Osteoblast (primary cell): ENCODE measurements at regions not wholly inside any gene's neighbourhood (a gene's known extent, or its start where the extent isn't known, plus 50 kb on each side); places are given as distances from the start of the nearest gene placed in this dataset.

ENCODE experiments used
- DNase-seq: peaks from one replicate; pipeline ENCODE4 v3.0.0; 2011; ENCODE audit warnings: low spot score, mixed read lengths; ENCODE audit not compliant: insufficient read length; ENCODE audit errors: missing footprints
- H2AFZ ChIP-seq: 2 replicates; pipeline ENCODE4 v1.6.0; 2011; ENCODE audit warnings: mild to moderate bottlenecking, low read length
- H3K27ac ChIP-seq: 2 replicates; pipeline ENCODE4 v1.5.1; 2011; ENCODE audit warnings: mild to moderate bottlenecking, low read depth, low read length, moderate library complexity
- H3K27me3 ChIP-seq: 2 replicates; pipeline ENCODE4 v1.6.0; 2012; ENCODE audit warnings: mild to moderate bottlenecking, control low read depth, inconsistent platforms, low read length, moderate library complexity; ENCODE audit not compliant: insufficient read depth
- H3K36me3 ChIP-seq: 2 replicates; pipeline ENCODE4 v1.5.1; 2011; ENCODE audit warnings: mild to moderate bottlenecking, low read length, control low read depth, moderate library complexity; ENCODE audit not compliant: insufficient read depth
- H3K4me1 ChIP-seq: 2 replicates; pipeline ENCODE4 v1.5.1; 2011; ENCODE audit warnings: mild to moderate bottlenecking, low read length, control low read depth, moderate library complexity; ENCODE audit not compliant: insufficient read depth
- H3K4me2 ChIP-seq: 2 replicates; pipeline ENCODE4 v1.6.0; 2011; ENCODE audit warnings: mild to moderate bottlenecking, low read length; ENCODE audit not compliant: insufficient read depth
- H3K4me3 ChIP-seq: fragments of 200-600 bp; sonication (generic); 3 replicates; pipeline ENCODE4 v1.5.1; 2012; ENCODE audit warnings: mild to moderate bottlenecking, low read length, inconsistent platforms; ENCODE audit not compliant: insufficient read depth
- H3K79me2 ChIP-seq: 2 replicates; pipeline ENCODE4 v1.6.0; 2012; ENCODE audit warnings: mild to moderate bottlenecking, low read length, control low read depth, inconsistent platforms; ENCODE audit not compliant: insufficient read depth
- H3K9me3 ChIP-seq: 2 replicates; pipeline ENCODE4 v1.5.1; 2011; ENCODE audit warnings: low read depth, low read length, control low read depth
- H4K20me1 ChIP-seq: 2 replicates; pipeline ENCODE4 v1.6.0; 2012; ENCODE audit warnings: mild to moderate bottlenecking, low read length, control low read depth; ENCODE audit not compliant: insufficient read depth
- CTCF ChIP-seq: IDR thresholded peaks from 2 replicates; pipeline ENCODE4 v1.5.1; 2011; ENCODE audit warnings: mild to moderate bottlenecking, low read depth, low read length, moderate library complexity; ENCODE audit errors: extremely low read depth

GRCh38 chr7:125127304-125127703 is 197.7 kb upstream of the POT1 start:
- Histone ChIP-seq H2AFZ (no peak overlapping the region), H3K27me3 (no peaks in the 10 kb centered on the region), H3K36me3 (no peaks in the 10 kb centered on the region), H3K27ac (no peak overlapping the region), H3K4me3 (no peak overlapping the region), H3K4me1 (no peaks in the 10 kb centered on the region), H4K20me1 (no peaks in the 10 kb centered on the region), H3K9me3 (no peaks in the 10 kb centered on the region), H3K79me2 (no peaks in the 10 kb centered on the region), H3K4me2 (no peak overlapping the region)
- DNase-seq = no peak
- no peak for TF ChIP-seq CTCF

- Histone ChIP-seq H4K20me1 (no peaks in the 10 kb centered on the region), H3K4me2 (no peak overlapping the region), H3K27ac (no peak overlapping the region), H3K79me2 (no peaks in the 10 kb centered on the region), H3K27me3 (no peaks in the 10 kb centered on the region), H3K9me3 (no peaks in the 10 kb centered on the region), H3K36me3 (no peaks in the 10 kb centered on the region), H3K4me1 (no peaks in the 10 kb centered on the region), H2AFZ (no peak overlapping the region), H3K4me3 (no peak overlapping the region)
- DNase-seq = no peak
- no peak for TF ChIP-seq CTCF
Measured at GRCh38 chr7:125126376-125126775, 196.8 kb upstream of the POT1 start.

GRCh38 chr7:125125315-125125714 is 195.7 kb upstream of the POT1 start:
- no peak for TF ChIP-seq CTCF
- H3K27me3 ChIP-seq = no peaks in the 10 kb centered on the region
- H4K20me1 ChIP-seq = no peaks in the 10 kb centered on the region
- no peaks in the 10 kb centered on the region for H3K36me3 ChIP-seq
- H3K9me3 ChIP-seq = no peaks in the 10 kb centered on the region
- no peaks in the 10 kb centered on the region for H3K4me1 ChIP-seq
- no peak for DNase-seq
- no peak overlapping the region for H3K4me3 ChIP-seq
- no peak overlapping the region for H3K4me2 ChIP-seq
- no peak overlapping the region for H3K27ac ChIP-seq
- no peaks in the 10 kb centered on the region for H3K79me2 ChIP-seq
- H2AFZ ChIP-seq = no peak overlapping the region

- Histone ChIP-seq H3K27ac (no peak overlapping the region), H3K4me2 (no peak overlapping the region), H3K9me3 (no peaks in the 10 kb centered on the region), H3K4me3 (no peak overlapping the region), H4K20me1 (no peaks in the 10 kb centered on the region), H3K79me2 (no peaks in the 10 kb centered on the region), H3K27me3 (no peaks in the 10 kb centered on the region), H2AFZ (no peak overlapping the region), H3K36me3 (no peaks in the 10 kb centered on the region), H3K4me1 (no peaks in the 10 kb centered on the region)
- DNase-seq = no peak
- TF ChIP-seq CTCF = no peak
Measured at GRCh38 chr7:125122173-125122572, 192.5 kb upstream of the POT1 start.
